Esophagus muscularis mucosa (tissue), 4 donors: ENCODE measurements at regions not wholly inside any gene's neighbourhood (a gene's known extent, or its start where the extent isn't known, plus 50 kb on each side); places are given as distances from the start of the nearest gene placed in this dataset.
"Not testable (repeated sequence)": the region's sequence is repeated elsewhere in the genome, so short reads cannot be mapped to it uniquely, and the experiment has no call there.

ENCODE experiments used
- EP300 ChIP-seq: sonication (generic); formaldehyde crosslinking; IDR thresholded peaks from one replicate; pipeline ENCODE4 v1.6.1; 2017; ENCODE audit warnings: antibody characterized with exemption
- POLR2A ChIP-seq: fragments of 450-650 bp; IDR thresholded peaks from one replicate; pipeline ENCODE4 v1.6.1; 2017; ENCODE audit warnings: antibody characterized with exemption, moderate library complexity, mild to moderate bottlenecking, low read depth
- POLR2AphosphoS5 ChIP-seq, 2 donors: sonication (generic); formaldehyde crosslinking; IDR thresholded peaks; one replicate each; pipeline ENCODE4 v1.6.1; 2017; ENCODE audit warnings: antibody characterized with exemption in 2 of 2
- TF ChIP-seq, protein P1 (sequence below), 3 experiments: fragments of 200-600 bp in 2 of 3; fragments of 450-650 bp in 1 of 3; sonication (generic) in 2 of 3; IDR thresholded peaks; one replicate each; pipeline ENCODE4 v1.5.1; 2017 to 2019; ENCODE audit warnings: antibody characterized with exemption in 3 of 3, mild to moderate bottlenecking in 2 of 3, moderate library complexity in 1 of 3

- TF ChIP-seq, protein P1, sequence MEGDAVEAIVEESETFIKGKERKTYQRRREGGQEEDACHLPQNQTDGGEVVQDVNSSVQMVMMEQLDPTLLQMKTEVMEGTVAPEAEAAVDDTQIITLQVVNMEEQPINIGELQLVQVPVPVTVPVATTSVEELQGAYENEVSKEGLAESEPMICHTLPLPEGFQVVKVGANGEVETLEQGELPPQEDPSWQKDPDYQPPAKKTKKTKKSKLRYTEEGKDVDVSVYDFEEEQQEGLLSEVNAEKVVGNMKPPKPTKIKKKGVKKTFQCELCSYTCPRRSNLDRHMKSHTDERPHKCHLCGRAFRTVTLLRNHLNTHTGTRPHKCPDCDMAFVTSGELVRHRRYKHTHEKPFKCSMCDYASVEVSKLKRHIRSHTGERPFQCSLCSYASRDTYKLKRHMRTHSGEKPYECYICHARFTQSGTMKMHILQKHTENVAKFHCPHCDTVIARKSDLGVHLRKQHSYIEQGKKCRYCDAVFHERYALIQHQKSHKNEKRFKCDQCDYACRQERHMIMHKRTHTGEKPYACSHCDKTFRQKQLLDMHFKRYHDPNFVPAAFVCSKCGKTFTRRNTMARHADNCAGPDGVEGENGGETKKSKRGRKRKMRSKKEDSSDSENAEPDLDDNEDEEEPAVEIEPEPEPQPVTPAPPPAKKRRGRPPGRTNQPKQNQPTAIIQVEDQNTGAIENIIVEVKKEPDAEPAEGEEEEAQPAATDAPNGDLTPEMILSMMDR (IDR thresholded peaks at IDR 0.05) = peak; percentile 37 to 53 (median 50)
- not testable (repeated sequence) for TF ChIP-seq POLR2A, EP300
- peak in 1 of 2 donors; percentile 28 for TF ChIP-seq POLR2AphosphoS5 (IDR thresholded peaks at IDR 0.05)
Measured at GRCh38 chr5:62223312-62223670, 82.7 kb upstream of the KIF2A start.
